Type B pancreatic cell (in vitro differentiated cells): ENCODE measurements at regions not wholly inside any gene's neighbourhood (a gene's known extent, or its start where the extent isn't known, plus 50 kb on each side); places are given as distances from the start of the nearest gene placed in this dataset.

ENCODE experiments used
- DNase-seq: peaks from one replicate; pipeline ENCODE4 v3.0.0; 2021; ENCODE audit warnings: mixed read lengths; ENCODE audit not compliant: unreplicated experiment; ENCODE audit errors: extremely low spot score
- H3K27ac Mint-ChIP-seq: 2 replicates; pipeline ENCODE4 v1.8.0; 2021; ENCODE audit warnings: mild to moderate bottlenecking, mixed read lengths
- H3K27me3 Mint-ChIP-seq: 2 replicates; pipeline ENCODE4 v1.8.0; 2021; ENCODE audit warnings: mixed read lengths
- H3K36me3 Mint-ChIP-seq: 2 replicates; pipeline ENCODE4 v1.8.0; 2021; ENCODE audit warnings: mixed read lengths
- H3K4me1 Mint-ChIP-seq: one replicate; pipeline ENCODE4 v1.8.0; 2021; ENCODE audit warnings: mixed read lengths; ENCODE audit not compliant: unreplicated experiment
- H3K4me3 Mint-ChIP-seq: 2 replicates; pipeline ENCODE4 v1.8.0; 2021; ENCODE audit warnings: mild to moderate bottlenecking, mixed read lengths
- H3K9me3 Mint-ChIP-seq: 2 replicates; pipeline ENCODE4 v1.8.0; 2021; ENCODE audit warnings: mixed read lengths
- TF ChIP-seq, protein P1 (sequence below): fragments of 200-600 bp; sonication (generic); conservative IDR thresholded peaks from 2 replicates; pipeline ENCODE4 v1.5.0; 2021; ENCODE audit warnings: antibody characterized with exemption, mild to moderate bottlenecking

DNA sequence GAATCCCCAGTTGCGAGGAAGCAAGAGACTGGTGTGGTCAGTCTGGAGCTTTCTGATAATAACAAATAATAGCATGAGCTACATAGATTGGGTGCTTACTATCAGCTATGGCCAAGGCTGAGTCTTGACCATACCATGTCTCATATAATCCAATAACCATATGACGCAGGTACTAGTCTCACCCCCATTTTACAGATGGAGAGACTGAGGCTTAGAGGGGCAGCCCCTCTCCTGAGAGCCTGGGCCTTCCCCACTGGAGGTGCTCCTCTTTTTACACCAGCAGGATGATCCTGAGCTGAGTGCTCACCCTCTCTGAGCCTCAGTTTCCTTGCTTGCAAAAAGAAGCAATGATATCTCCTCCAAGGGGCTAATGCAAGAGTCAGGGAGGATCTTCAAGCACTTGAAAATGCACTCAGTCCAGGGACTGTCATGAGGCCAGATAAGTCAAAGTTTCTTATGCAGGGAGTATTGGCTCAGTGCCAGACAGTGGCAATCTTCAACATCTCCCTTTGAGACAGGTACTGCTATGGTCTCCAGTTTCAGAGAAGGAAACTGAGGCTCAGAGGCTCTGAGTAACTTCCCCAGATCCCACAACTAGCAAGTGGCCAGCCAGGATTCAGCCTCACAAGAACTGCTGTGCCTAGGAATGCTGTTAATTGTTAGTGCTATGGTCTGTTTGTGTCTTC, 149.7 kb downstream of the TFCP2L1 start:
- H3K27me3 Mint-ChIP-seq: peaks cover 5% of the 10 kb centered on the region
- H3K27ac Mint-ChIP-seq: no peak overlapping the region
- H3K4me3 Mint-ChIP-seq: no peak overlapping the region
- H3K4me1 Mint-ChIP-seq: peaks cover 6% of the 10 kb centered on the region
- no peaks in the 10 kb centered on the region for H3K9me3 Mint-ChIP-seq
- no peak for DNase-seq
- H3K36me3 Mint-ChIP-seq: no peaks in the 10 kb centered on the region
- TF ChIP-seq, protein P1, sequence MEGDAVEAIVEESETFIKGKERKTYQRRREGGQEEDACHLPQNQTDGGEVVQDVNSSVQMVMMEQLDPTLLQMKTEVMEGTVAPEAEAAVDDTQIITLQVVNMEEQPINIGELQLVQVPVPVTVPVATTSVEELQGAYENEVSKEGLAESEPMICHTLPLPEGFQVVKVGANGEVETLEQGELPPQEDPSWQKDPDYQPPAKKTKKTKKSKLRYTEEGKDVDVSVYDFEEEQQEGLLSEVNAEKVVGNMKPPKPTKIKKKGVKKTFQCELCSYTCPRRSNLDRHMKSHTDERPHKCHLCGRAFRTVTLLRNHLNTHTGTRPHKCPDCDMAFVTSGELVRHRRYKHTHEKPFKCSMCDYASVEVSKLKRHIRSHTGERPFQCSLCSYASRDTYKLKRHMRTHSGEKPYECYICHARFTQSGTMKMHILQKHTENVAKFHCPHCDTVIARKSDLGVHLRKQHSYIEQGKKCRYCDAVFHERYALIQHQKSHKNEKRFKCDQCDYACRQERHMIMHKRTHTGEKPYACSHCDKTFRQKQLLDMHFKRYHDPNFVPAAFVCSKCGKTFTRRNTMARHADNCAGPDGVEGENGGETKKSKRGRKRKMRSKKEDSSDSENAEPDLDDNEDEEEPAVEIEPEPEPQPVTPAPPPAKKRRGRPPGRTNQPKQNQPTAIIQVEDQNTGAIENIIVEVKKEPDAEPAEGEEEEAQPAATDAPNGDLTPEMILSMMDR: no peak

DNA sequence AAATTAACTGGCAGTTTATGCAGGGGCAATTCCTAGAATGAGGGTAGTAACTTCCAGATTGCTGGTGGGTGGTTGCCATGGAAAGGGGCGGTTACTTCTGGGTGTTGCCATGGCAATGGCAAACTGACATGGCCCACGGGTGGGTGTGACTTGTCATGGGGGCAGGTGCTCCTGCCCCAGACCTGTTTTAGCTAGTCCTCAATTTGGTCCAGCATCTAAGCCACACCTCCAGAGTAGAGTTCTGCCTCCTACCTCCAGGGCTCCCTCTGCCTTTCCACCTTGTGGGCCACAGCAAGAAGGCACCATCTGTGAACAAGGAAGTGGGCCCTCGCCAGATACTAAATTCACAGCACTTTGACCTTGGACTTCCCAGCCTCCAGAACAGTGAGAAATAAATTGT, 148.7 kb downstream of the TFCP2L1 start:
- H3K4me3 Mint-ChIP-seq: no peak overlapping the region
- TF ChIP-seq, protein P1: no peak
- peaks cover 5% of the 10 kb centered on the region for H3K27me3 Mint-ChIP-seq
- no peak overlapping the region for H3K27ac Mint-ChIP-seq
- DNase-seq: no peak
- peaks cover 6% of the 10 kb centered on the region for H3K4me1 Mint-ChIP-seq
- H3K9me3 Mint-ChIP-seq: no peaks in the 10 kb centered on the region
- no peaks in the 10 kb centered on the region for H3K36me3 Mint-ChIP-seq

DNA sequence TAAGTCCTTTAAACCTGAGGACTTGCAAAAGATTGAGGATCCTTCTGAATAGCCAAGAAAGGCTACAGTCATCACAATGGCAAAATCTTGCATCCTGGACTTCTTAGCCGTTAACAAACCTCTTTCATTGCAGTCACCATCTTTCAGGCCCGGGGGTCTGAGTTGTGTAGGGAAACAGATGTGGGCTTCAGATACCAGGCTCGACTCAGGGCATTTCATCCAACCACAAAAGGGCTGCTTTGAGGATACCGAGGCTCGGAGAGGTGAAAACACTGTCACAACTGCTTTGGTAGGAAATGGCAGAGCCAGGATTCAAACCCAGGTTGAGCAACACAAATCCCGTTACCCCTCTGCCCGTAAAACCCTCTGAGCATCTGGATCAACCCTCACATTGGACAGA, 147.4 kb downstream of the TFCP2L1 start:
- no peaks in the 10 kb centered on the region for H3K36me3 Mint-ChIP-seq
- H3K9me3 Mint-ChIP-seq: no peaks in the 10 kb centered on the region
- DNase-seq: no peak
- H3K27me3 Mint-ChIP-seq: peaks cover 5% of the 10 kb centered on the region
- TF ChIP-seq, protein P1: no peak
- peaks cover 6% of the 10 kb centered on the region for H3K4me1 Mint-ChIP-seq
- H3K4me3 Mint-ChIP-seq: no peak overlapping the region
- no peak overlapping the region for H3K27ac Mint-ChIP-seq

DNA sequence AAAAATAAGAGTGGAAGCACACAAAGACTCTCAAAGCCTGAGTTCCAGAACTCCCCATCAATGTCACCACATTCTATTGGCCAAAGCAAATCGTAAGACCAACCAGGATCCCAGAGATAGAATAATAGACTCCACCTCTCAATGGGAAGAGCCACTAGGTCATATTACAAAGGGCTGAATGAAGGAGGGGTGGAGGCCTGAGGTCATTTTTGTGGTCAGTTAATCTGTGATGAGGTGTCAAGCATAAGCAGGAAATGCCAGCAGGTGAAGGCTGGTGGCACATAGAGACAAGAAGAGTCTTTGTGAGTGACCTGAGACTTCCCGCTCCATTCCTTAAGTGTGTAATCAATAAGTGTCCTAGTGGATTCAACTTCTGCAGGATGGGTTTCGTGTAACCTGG, 144.3 kb downstream of the TFCP2L1 start:
- no peak overlapping the region for H3K27ac Mint-ChIP-seq
- H3K36me3 Mint-ChIP-seq: no peaks in the 10 kb centered on the region
- no peaks in the 10 kb centered on the region for H3K27me3 Mint-ChIP-seq
- no peaks in the 10 kb centered on the region for H3K4me1 Mint-ChIP-seq
- no peaks in the 10 kb centered on the region for H3K9me3 Mint-ChIP-seq
- DNase-seq: no peak
- no peak overlapping the region for H3K4me3 Mint-ChIP-seq
- TF ChIP-seq, protein P1: no peak

DNA sequence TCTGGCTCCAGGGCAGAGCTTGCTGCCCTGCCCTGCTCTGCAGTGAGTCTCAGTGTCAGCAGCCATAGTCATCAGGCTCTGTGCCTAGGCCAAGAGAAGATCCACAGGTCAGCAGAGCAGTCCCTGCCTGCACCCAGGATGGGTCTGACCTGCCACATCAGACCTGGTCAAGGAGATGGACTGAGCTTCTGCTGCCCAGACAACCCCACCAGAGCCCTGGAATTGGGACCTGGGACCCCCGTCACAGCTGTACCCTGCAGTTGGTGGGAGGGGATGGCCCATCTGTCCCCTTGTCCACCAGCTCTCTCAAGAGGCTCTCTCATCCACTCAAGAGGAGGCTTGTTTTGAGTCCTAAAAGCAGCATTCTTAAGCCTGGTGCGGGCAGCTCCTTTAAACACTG, 142.6 kb downstream of the TFCP2L1 start:
- Mint-ChIP-seq H3K4me3 (no peak overlapping the region), H3K27ac (no peak overlapping the region), H3K27me3 (no peaks in the 10 kb centered on the region), H3K4me1 (no peaks in the 10 kb centered on the region), H3K36me3 (no peaks in the 10 kb centered on the region), H3K9me3 (no peaks in the 10 kb centered on the region)
- TF ChIP-seq, protein P1: no peak
- DNase-seq: no peak
